ENCODE measurements at regions not wholly inside any gene's neighbourhood (a gene's known extent, or its start where the extent isn't known, plus 50 kb on each side); places are given as distances from the start of the nearest gene placed in this dataset.
A peak's percentile ranks its signal among the peaks of the same experiment; 100 is the strongest.
"Not testable (repeated sequence)": the region's sequence is repeated elsewhere in the genome, so short reads cannot be mapped to it uniquely, and the experiment has no call there.

- DNase-seq (ENCODE audit: low spot score) = peak; percentile 37
- no peak for TF ChIP-seq CTCF (IDR thresholded peaks at IDR 0.05; ENCODE audit: extremely low read depth, missing control alignments)
These were observed 59.7 kb downstream of the RAP2B start for GRCh38 chr3:153221748-153222162.

- not testable (repeated sequence) for DNase-seq (ENCODE audit: low spot score)
These were observed 64.9 kb downstream of the RAP2B start for GRCh38 chr3:153226877-153227276.

GRCh38 chr3:153230427-153230826 lies 68.4 kb downstream of the RAP2B start:
- DNase-seq (ENCODE audit: low spot score) = not testable (repeated sequence)

- not testable (repeated sequence) for DNase-seq (ENCODE audit: low spot score)
These were observed 69.2 kb downstream of the RAP2B start for GRCh38 chr3:153231245-153231644.

GRCh38 chr3:153232050-153232752 lies 70.2 kb downstream of the RAP2B start:
- not testable (repeated sequence) for DNase-seq (ENCODE audit: low spot score)

- DNase-seq (ENCODE audit: low spot score) = no peak
- TF ChIP-seq CTCF (IDR thresholded peaks at IDR 0.05; ENCODE audit: extremely low read depth, missing control alignments) = no peak
These were observed 70.8 kb downstream of the RAP2B start for GRCh38 chr3:153232851-153233271.

- DNase-seq (ENCODE audit: low spot score) = no peak
- no peak for TF ChIP-seq CTCF (IDR thresholded peaks at IDR 0.05; ENCODE audit: extremely low read depth, missing control alignments)
These were observed 72.0 kb downstream of the RAP2B start for GRCh38 chr3:153233986-153234385.

GRCh38 chr3:153242896-153243295 lies 80.9 kb downstream of the RAP2B start:
- DNase-seq (ENCODE audit: low spot score) = no peak
- no peak for TF ChIP-seq CTCF (IDR thresholded peaks at IDR 0.05; ENCODE audit: extremely low read depth, missing control alignments)

- TF ChIP-seq CTCF (IDR thresholded peaks at IDR 0.05; ENCODE audit: extremely low read depth, missing control alignments) = no peak
- DNase-seq (ENCODE audit: low spot score) = no peak
These were observed 82.9 kb downstream of the RAP2B start for GRCh38 chr3:153244961-153245360.

- DNase-seq (ENCODE audit: low spot score) = no peak
These were observed 83.6 kb downstream of the RAP2B start for GRCh38 chr3:153245661-153246060.

More at GRCh38 chr3:153245661-153246060, 83.6 kb downstream of the RAP2B start:
- TF ChIP-seq CTCF (IDR thresholded peaks at IDR 0.05; ENCODE audit: extremely low read depth, missing control alignments) = no peak
